HepG2 (cell line): ENCODE measurements at regions not wholly inside any gene's neighbourhood (a gene's known extent, or its start where the extent isn't known, plus 50 kb on each side); places are given as distances from the start of the nearest gene placed in this dataset.

Experiments
- ATAC-seq: fragments of 200-7000 bp; cut with Tn5 transposase; 3 replicates; pipeline ENCODE4 v1.9.1; 2020; ENCODE audit warnings: mild to moderate bottlenecking, moderate library complexity
- BruUV-seq: library from RNA; stranded (reverse); fragments of 400-500 nt; replicated peaks from 2 replicates; lab custom pipeline; 2021; lab: Mats Ljungman, UMichigan
- CTCF ChIA-PET: fragments of 300-600 bp; formaldehyde crosslinking; extraction: SDS; loops from one replicate; lab custom pipeline; 2021; ENCODE audit warnings: low total read pairs, inconsistent platforms, low intra/inter-chr PET ratio; lab: Yijun Ruan, JAX
- POLR2A ChIA-PET: fragments of 350-600 bp; sonication (Branson Sonifier 250); formaldehyde crosslinking; loops from one replicate; lab custom pipeline; 2020; ENCODE audit warnings: antibody characterized with exemption, inconsistent platforms; lab: Yijun Ruan, JAX
- DNase-seq: peaks from one replicate; pipeline ENCODE4 v3.0.0-alpha.2; 2015; ENCODE audit warnings: low spot score
- FAIRE-seq: peaks from 3 replicates; lab custom pipeline; 2011; peaks lifted over from hg19 to GRCh38; lab: Jason Lieb, UNC
- H2AFZ ChIP-seq: one replicate; pipeline ENCODE4 v1.6.1; 2011; ENCODE audit warnings: low read length, inconsistent platforms
- H3K27ac ChIP-seq: fragments of 300-600 bp; 3 replicates; pipeline ENCODE4 v1.8.0; 2011; ENCODE audit warnings: mixed run types, mild to moderate bottlenecking, mixed read lengths, low read length, inconsistent platforms; ENCODE audit not compliant: insufficient read depth; ENCODE audit errors: extremely low read length
- H3K27me3 ChIP-seq, 2 experiments: fragments of 200-600 bp in 1 of 2; 2 replicates in 1 of 2; 3 replicates in 1 of 2; pipeline versions ENCODE4 v1.6.0 to v1.8.0; 2011; ENCODE audit warnings: low read length in 2 of 2, mild to moderate bottlenecking in 2 of 2, moderate library complexity in 2 of 2, inconsistent platforms in 1 of 2; ENCODE audit not compliant: insufficient read depth in 2 of 2, control insufficient read depth in 1 of 2
- H3K36me3 ChIP-seq, 2 experiments: fragments of 200-600 bp in 1 of 2; replicated peaks in 1 of 2; 2 replicates in 1 of 2; 3 replicates in 1 of 2; pipeline versions ENCODE4 v1.5.1 to v1.8.0; 2011; ENCODE audit warnings: low read length in 2 of 2, inconsistent platforms in 1 of 2; ENCODE audit not compliant: insufficient read depth in 2 of 2, control insufficient read depth in 1 of 2
- H3K4me1 ChIP-seq: 2 replicates; pipeline ENCODE4 v1.5.1; 2012; ENCODE audit warnings: low read length, inconsistent platforms; ENCODE audit not compliant: insufficient read depth
- H3K4me2 ChIP-seq: 2 replicates; pipeline ENCODE4 v1.6.0; 2011; ENCODE audit warnings: low read depth, low read length, inconsistent platforms
- H3K4me3 ChIP-seq, 3 experiments: fragments of 200-600 bp in 1 of 3; sonication (generic), shearing (Covaris generic) in 1 of 3; replicated peaks in 1 of 3; 2 replicates each; pipeline ENCODE4 v1.5.1; 2011 to 2016; ENCODE audit warnings: low read length in 3 of 3, inconsistent platforms in 2 of 3, low read depth in 2 of 3, mild to moderate bottlenecking in 2 of 3, control low read depth in 1 of 3, mixed read lengths in 1 of 3; ENCODE audit not compliant: insufficient read depth in 1 of 3
- H3K79me2 ChIP-seq: one replicate; pipeline ENCODE4 v1.6.1; 2011; ENCODE audit warnings: low read length, inconsistent platforms; ENCODE audit not compliant: insufficient read depth
- H3K9ac ChIP-seq: 2 replicates; pipeline ENCODE4 v1.6.0; 2011; ENCODE audit warnings: mild to moderate bottlenecking, low read depth, low read length, inconsistent platforms; ENCODE audit not compliant: insufficient read depth
- H3K9me3 ChIP-seq: 2 replicates; pipeline ENCODE4 v1.5.1; 2012; ENCODE audit warnings: mild to moderate bottlenecking, low read length
- H4K20me1 ChIP-seq: 2 replicates; pipeline ENCODE4 v1.6.0; 2011; ENCODE audit warnings: inconsistent platforms, mild to moderate bottlenecking, low read length, moderate library complexity; ENCODE audit not compliant: insufficient read depth
- CENPT ChIP-seq: sonication (generic); formaldehyde crosslinking; IDR thresholded peaks from 2 replicates; pipeline ENCODE4 v1.8.0; 2022; ENCODE audit warnings: low read depth, mild to moderate bottlenecking, moderate library complexity, missing genetic modification reagents
- DNMT3B ChIP-seq: conservative IDR thresholded peaks from 2 replicates; pipeline ENCODE4 v1.6.1; 2016; ENCODE audit warnings: missing biosample characterization, control low read depth
- GTF2F1 ChIP-seq: fragments of 150-350 bp; IDR thresholded peaks from 2 replicates; pipeline ENCODE4 v1.6.1; 2014; ENCODE audit warnings: low read length
- MYC ChIP-seq: sonication (generic); formaldehyde crosslinking; IDR thresholded peaks from 2 replicates; pipeline ENCODE4 v1.9.0; 2021; ENCODE audit warnings: missing genetic modification reagents, borderline replicate concordance
- STAG1 ChIP-seq: sonication (generic); formaldehyde crosslinking; IDR thresholded peaks from 2 replicates; pipeline ENCODE4 v1.4.0; 2020; ENCODE audit warnings: missing genetic modification reagents
- ZFP90 ChIP-seq: sonication (generic); formaldehyde crosslinking; IDR thresholded peaks from 2 replicates; pipeline ENCODE4 v1.8.0; 2022; ENCODE audit warnings: missing genetic modification reagents, mild to moderate bottlenecking, inconsistent platforms, borderline replicate concordance
- WGBS: methylation state at CpG from one replicate; pipeline ENCODE4 v1.1.6; 2017; ENCODE audit warnings: low lambda C conversion rate; 5-methylcytosine and 5-hydroxymethylcytosine counted together
- in situ Hi-C: cut with HindIII; loops from 2 replicates; pipeline ENCODE4 v1.10.0; 2017; ENCODE audit warnings: low pct_unique_long_range_greater_than_20kb; ENCODE audit not compliant: extremely low pct_ligation_motif_present
- intact Hi-C: fragments of 100-400 bp; cut with micrococcal nuclease; formaldehyde crosslinking; loops from one replicate; pipeline ENCODE4 v1.10.0; 2022; ENCODE audit not compliant: unreplicated experiment
- TF ChIP-seq, protein P1 (sequence below): sonication (generic); formaldehyde crosslinking; IDR thresholded peaks from 2 replicates; pipeline ENCODE4 v1.4.0; 2020; ENCODE audit warnings: mild to moderate bottlenecking, low read depth, missing genetic modification reagents
- TF ChIP-seq, protein P2 (sequence below): sonication (generic); formaldehyde crosslinking; IDR thresholded peaks from 2 replicates; pipeline ENCODE4 v1.5.0; 2020; ENCODE audit warnings: missing genetic modification reagents

DNA sequence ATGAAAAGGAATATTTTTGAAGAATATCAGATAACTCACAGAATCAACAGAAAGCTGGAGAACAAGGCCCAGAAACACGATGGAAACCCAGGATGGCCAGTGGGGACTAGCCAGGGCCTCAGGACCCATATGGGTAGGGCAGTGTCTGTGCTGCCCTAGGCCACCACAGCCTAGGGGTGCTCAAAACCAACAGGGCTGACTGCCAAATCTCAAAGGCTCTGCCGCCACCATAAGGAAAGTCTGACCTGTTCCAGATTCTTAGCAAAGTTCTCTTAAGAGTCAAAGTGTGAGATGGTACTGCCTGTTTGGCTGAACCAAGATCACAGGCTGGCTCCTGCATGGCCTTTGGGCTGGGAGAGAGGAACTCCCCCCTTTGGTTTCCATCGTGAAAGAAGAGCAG, 164.7 kb upstream of the CTTNBP2NL start:
- DNase-seq (no peak), FAIRE-seq (no peak), ATAC-seq (no peak)
- WGBS, result 0% methylated on average over 2 of the region's 3 CpGs
- H3K27me3 ChIP-seq, result no peaks in the 10 kb centered on the region
- no peak overlapping the region for H3K27ac ChIP-seq
- no peaks in the 10 kb centered on the region for H4K20me1 ChIP-seq
- POLR2A ChIA-PET, result no interaction called here
- H2AFZ ChIP-seq, result no peak overlapping the region
- in situ Hi-C loops, result no loop called here
- H3K4me3 ChIP-seq, result no peak overlapping the region
- intact Hi-C loops, result no loop called here
- no peak for TF ChIP-seq GTF2F1
- TF ChIP-seq ZFP90, result no peak
- TF ChIP-seq, protein P1, sequence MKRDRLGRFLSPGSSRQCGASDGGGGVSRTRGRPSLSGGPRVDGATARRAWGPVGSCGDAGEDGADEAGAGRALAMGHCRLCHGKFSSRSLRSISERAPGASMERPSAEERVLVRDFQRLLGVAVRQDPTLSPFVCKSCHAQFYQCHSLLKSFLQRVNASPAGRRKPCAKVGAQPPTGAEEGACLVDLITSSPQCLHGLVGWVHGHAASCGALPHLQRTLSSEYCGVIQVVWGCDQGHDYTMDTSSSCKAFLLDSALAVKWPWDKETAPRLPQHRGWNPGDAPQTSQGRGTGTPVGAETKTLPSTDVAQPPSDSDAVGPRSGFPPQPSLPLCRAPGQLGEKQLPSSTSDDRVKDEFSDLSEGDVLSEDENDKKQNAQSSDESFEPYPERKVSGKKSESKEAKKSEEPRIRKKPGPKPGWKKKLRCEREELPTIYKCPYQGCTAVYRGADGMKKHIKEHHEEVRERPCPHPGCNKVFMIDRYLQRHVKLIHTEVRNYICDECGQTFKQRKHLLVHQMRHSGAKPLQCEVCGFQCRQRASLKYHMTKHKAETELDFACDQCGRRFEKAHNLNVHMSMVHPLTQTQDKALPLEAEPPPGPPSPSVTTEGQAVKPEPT (CRISPR knock-in tag), result no peak
- no peak for TF ChIP-seq DNMT3B (CRISPR knock-in tag)
- TF ChIP-seq, protein P2, sequence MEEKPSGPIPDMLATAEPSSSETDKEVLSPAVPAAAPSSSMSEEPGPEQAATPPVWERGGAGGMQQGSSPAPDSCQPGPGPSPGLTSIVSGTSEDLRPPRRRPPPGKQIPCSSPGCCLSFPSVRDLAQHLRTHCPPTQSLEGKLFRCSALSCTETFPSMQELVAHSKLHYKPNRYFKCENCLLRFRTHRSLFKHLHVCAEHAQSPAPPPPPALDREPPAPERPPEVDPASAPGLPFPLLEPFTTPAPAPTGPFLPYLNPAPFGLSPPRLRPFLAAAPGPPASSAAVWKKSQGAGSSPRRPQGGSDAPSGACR, result no peak
- no peaks in the 10 kb centered on the region for H3K9me3 ChIP-seq
- no peaks in the 10 kb centered on the region for H3K4me1 ChIP-seq
- CTCF ChIA-PET, result no interaction called here
- H3K9ac ChIP-seq, result no peak overlapping the region
- H3K4me2 ChIP-seq, result no peak overlapping the region
- no peaks in the 10 kb centered on the region for H3K36me3 ChIP-seq
- H3K79me2 ChIP-seq, result no peaks in the 10 kb centered on the region
- BruUV-seq, result no TSS peak

DNA sequence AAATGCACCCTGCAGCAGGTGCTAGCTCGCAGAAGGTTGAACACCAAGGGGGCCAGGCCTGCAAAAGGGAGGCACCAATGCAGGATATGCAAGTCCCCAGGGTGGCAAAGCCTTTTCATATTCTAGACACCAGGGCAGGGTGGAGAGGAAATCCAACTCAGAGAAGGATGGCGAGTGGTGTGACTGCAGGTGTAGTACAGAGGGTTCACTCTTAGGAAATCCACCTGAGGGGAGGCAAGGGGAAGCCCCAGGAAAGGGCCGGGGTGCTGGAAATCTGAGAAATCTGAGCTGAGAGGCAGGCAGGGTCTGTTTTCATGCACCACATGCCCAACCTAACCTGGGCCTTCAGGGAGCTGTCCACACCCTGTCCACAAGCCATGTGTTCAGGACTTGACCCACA, 163.2 kb upstream of the CTTNBP2NL start:
- Histone ChIP-seq H3K36me3 (no peaks in the 10 kb centered on the region), H3K9me3 (no peaks in the 10 kb centered on the region), H3K9ac (no peak overlapping the region), H4K20me1 (no peaks in the 10 kb centered on the region), H3K4me3 (no peak overlapping the region), H3K4me1 (no peaks in the 10 kb centered on the region), H2AFZ (no peak overlapping the region), H3K27me3 (no peaks in the 10 kb centered on the region), H3K79me2 (no peaks in the 10 kb centered on the region), H3K27ac (no peak overlapping the region)
- no peak for DNase-seq
- ChIA-PET CTCF (no interaction called here), POLR2A (no interaction called here)
- in situ Hi-C loops (no loop called here), intact Hi-C loops (no loop called here)
- WGBS, result 9% methylated on average over 3 of the region's 3 CpGs
- FAIRE-seq, result no peak
- ATAC-seq, result no peak
- no TSS peak for BruUV-seq
- TF ChIP-seq MYC, result no peak
- TF ChIP-seq CENPT (CRISPR knock-in tag), result no peak
- TF ChIP-seq STAG1 (CRISPR knock-in tag), result no peak
- TF ChIP-seq, all 625 proteins: peak for 0
- H3K4me2 ChIP-seq, result no peak overlapping the region
